Endothelial cell of hepatic sinusoid (primary cell): ENCODE measurements at regions not wholly inside any gene's neighbourhood (a gene's known extent, or its start where the extent isn't known, plus 50 kb on each side); places are given as distances from the start of the nearest gene placed in this dataset.
"Not testable (repeated sequence)": the region's sequence is repeated elsewhere in the genome, so short reads cannot be mapped to it uniquely, and the experiment has no call there.

Source experiments
- in situ Hi-C: cut with HindIII; loops from 2 replicates; pipeline ENCODE4 v1.10.0; 2017; ENCODE audit warnings: low sequenced_read_pairs

DNA sequence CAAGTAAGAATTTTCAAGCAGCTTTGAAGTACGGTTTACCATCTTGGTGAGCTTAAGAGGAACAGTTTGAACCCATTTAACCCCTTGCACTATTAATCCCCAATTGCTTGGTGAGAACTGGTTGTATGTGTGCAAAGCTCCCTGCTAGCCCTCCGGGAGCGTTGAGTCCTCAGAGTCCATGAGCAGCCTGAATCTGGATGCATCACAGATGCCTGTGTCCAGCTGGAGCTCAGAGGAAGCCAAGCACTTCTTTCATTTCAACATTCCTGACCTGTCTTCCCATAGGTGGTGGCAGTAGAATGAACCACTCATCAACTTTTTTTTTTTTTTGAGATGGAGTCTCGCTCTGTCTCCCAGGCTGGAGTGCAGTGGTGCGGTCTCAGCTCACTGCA is 199.9 kb upstream of the IRF2BP2 start:
- in situ Hi-C loops = not testable (repeated sequence)

GRCh38 chr1:234808943-234809853 is 199.2 kb upstream of the IRF2BP2 start:
- in situ Hi-C loops = not testable (repeated sequence)

GRCh38 chr1:234808459-234808858 is 198.5 kb upstream of the IRF2BP2 start:
- in situ Hi-C loops = not testable (repeated sequence)

GRCh38 chr1:234807705-234808104 is 197.7 kb upstream of the IRF2BP2 start:
- in situ Hi-C loops = not testable (repeated sequence)

DNA sequence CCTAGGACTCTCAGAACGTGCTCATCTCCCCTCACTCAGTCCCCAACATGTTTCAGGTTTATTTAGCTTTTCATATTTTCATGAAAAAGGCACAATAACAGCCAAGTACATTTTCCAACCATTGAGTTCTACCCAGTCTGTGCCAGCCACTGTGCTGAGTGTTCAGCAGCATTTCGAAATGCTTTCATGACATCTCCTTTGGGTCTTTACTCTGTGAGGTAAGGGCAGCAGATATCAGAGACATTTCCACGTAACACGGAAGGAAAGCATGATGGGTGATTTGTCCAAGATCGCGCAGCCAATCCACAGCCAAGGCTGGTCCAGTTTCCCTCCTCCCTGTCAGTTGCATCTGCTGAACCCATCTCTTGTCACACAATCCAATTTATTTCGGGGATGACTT is 192.6 kb upstream of the IRF2BP2 start:
- in situ Hi-C loops = not testable (repeated sequence)

- in situ Hi-C loops = not testable (repeated sequence)
Observed at GRCh38 chr1:234801636-234802035, 191.7 kb upstream of the IRF2BP2 start.

DNA sequence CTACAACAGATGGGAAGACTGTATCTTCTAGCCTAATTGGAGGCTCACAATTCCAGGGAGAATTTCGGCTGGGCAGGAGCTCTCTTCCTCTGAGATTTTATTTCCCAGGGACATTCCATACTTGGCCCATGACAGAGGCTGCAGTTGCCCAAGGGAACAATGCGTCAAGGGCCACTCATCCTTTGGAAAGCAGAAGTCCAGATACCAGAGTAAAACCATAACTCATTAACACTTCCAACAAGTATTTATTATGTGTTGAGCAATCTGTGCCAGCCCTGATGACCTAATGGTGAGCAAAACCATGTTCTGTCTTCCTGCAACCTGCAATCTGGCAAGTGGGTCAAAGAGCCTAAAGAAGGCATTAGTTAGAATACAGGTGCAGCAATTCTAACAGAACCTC is 191.2 kb upstream of the IRF2BP2 start:
- in situ Hi-C loops = not testable (repeated sequence)

GRCh38 chr1:234800563-234800962 is 190.6 kb upstream of the IRF2BP2 start:
- in situ Hi-C loops = not testable (repeated sequence)

GRCh38 chr1:234799021-234799689 is 189.2 kb upstream of the IRF2BP2 start:
- in situ Hi-C loops = not testable (repeated sequence)

GRCh38 chr1:234797216-234797615 is 187.2 kb upstream of the IRF2BP2 start:
- in situ Hi-C loops = not testable (repeated sequence)

GRCh38 chr1:234796438-234796792 is 186.4 kb upstream of the IRF2BP2 start:
- in situ Hi-C loops = not testable (repeated sequence)

DNA sequence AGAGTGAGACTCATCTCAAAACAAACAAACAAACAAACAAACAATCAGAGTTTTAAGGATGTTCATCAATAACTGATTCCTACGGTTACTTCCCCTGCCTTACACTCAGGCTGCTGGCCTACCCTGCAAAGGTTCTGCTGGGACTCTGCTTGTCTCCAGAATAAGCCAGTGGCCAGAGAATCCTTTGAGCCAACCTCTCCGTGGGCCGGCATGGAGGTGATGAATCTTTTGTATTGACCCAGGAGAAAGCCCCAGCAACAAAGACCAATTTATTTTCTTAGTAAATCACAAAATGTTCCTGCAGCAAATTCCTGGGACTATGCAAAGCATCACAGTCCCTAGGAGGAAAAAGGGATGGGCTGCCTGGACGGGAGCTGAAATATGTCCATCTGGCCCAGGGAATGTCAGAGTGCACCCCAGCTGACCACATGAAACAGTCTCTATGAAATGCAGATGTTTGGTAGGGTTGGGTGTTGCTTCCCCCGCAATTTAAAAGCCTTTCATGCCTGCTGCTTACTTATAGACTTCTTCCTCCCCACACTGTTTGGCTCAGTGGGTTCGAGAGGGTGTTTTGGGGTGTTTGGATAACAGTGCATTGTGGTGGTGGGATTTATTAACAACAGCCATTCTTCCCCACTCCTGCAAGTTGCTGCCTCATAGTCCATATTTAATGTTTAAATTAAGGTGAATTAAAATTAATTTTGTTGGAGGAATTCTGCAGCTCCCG is 185.9 kb upstream of the IRF2BP2 start:
- in situ Hi-C loops = not testable (repeated sequence)

DNA sequence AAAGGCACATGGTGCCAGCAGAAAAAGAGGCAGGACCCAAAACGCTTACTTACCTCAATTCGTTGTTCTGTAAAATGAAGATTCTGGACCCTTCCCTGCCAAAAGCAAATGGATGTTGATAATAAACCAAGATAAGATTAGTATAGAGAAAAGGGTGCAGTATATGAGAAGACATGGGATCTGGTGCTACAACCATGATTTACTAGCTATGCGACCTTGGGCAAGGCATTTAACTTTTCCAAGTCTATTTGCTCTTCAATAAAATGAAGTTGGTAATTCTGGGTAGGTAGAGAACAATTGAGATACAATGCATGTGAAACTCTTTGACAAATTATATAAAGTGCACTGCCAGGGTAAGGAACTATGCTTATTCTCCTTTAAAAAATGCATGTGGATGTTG is 185.0 kb upstream of the IRF2BP2 start:
- in situ Hi-C loops = not testable (repeated sequence)

DNA sequence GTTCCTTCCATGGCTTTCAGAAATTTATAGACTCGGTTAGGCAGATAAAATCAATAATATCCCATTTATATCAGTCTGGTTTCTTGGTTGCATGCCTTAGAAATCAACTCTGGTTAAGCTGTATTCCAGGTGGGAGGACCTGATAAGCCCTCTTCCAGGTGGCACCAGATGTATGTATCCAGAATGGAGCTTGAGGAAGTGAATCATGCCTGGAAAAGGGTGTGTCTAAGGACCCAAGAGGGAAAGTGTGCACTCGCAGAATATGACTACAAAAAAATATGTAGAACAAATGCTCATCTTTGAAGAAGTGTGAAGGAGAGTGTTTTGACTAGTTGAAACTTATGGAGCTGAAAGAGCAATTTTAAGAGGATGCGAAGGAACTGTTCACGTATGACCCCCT is 184.5 kb upstream of the IRF2BP2 start:
- in situ Hi-C loops = not testable (repeated sequence)

DNA sequence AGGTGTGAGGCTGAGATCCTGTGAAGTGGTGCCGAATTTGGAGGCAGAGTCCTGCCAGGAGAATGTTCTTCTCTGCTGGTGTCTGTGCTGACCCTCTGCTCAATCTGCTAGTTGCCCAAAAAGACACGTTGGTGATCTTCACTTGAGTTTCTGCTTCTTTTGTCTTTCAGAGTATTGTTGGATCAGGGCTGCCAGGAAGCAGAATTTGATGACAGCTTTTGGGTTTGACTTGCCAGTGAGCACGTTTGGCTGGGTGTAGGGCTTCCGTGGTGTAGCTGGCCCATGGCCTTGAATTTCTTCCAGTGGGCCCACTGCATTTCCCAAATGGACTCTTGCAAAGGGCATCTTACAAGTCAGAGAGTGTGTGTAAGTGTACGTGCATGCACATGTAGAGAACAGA is 183.9 kb upstream of the IRF2BP2 start:
- in situ Hi-C loops = not testable (repeated sequence)

- in situ Hi-C loops = not testable (repeated sequence)
Observed at GRCh38 chr1:234792221-234792864, 182.4 kb upstream of the IRF2BP2 start.

- in situ Hi-C loops = not testable (repeated sequence)
Observed at GRCh38 chr1:234791615-234792014, 181.6 kb upstream of the IRF2BP2 start.

DNA sequence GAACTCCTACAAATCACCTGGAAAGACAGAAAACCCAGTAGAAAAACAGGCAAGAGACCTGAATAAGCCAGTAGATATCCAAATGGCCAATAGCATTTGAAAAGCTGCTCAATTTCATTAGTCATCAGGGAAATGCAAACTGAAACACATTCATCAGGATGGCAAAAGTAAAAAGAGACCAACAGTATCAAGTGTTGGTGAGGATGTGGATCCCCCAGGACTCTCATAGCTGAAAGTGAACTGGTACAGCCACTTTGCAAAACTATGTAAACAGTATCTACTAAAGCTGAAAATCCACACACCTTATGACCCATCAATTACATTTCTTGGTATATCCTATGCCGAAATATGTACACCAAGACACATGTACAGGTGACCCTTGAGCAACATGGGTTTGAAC is 180.4 kb upstream of the IRF2BP2 start:
- in situ Hi-C loops = not testable (repeated sequence)

GRCh38 chr1:234787011-234787584 is 177.1 kb upstream of the IRF2BP2 start:
- in situ Hi-C loops = not testable (repeated sequence)

- in situ Hi-C loops = not testable (repeated sequence)
Observed at GRCh38 chr1:234785922-234786321, 175.9 kb upstream of the IRF2BP2 start.
